ENCODE measurements at regions not wholly inside any gene's neighbourhood (a gene's known extent, or its start where the extent isn't known, plus 50 kb on each side); places are given as distances from the start of the nearest gene placed in this dataset.

GRCh38 chr9:105967797-105968196 lies 273.5 kb downstream of the TMEM38B start:
- no peaks in the 10 kb centered on the region for H3K36me3 ChIP-seq (ENCODE audit: insufficient read depth, insufficient read length, low read length)
- H3K27me3 ChIP-seq (ENCODE audit: insufficient read depth, insufficient read length): no peaks in the 10 kb centered on the region
- DNase-seq (ENCODE audit: low read depth, low spot score): no peak
- H3K9ac ChIP-seq (ENCODE audit: insufficient read length, low read depth): no peak overlapping the region
- no peaks in the 10 kb centered on the region for H3K9me3 ChIP-seq (ENCODE audit: insufficient read depth, low read length)
- no peak overlapping the region for H3K4me3 ChIP-seq (ENCODE audit: insufficient read length, low read depth)
- TF ChIP-seq SUZ12 (IDR thresholded peaks at IDR 0.05; ENCODE audit: extremely low read depth, insufficient read depth, insufficient read length) (no peak), ZNF274 (IDR thresholded peaks at IDR 0.05; ENCODE audit: low read depth, low read length) (no peak), YY1 (IDR thresholded peaks at IDR 0.05; ENCODE audit: insufficient read depth, insufficient read length) (no peak)
- H3K4me1 ChIP-seq (ENCODE audit: insufficient read depth, insufficient read length): peaks cover 3% of the 10 kb centered on the region

- H3K36me3 ChIP-seq (ENCODE audit: insufficient read depth, insufficient read length, low read length): no peaks in the 10 kb centered on the region
- peaks cover 3% of the 10 kb centered on the region for H3K4me1 ChIP-seq (ENCODE audit: insufficient read depth, insufficient read length)
- H3K9me3 ChIP-seq (ENCODE audit: insufficient read depth, low read length): no peaks in the 10 kb centered on the region
- H3K27me3 ChIP-seq (ENCODE audit: insufficient read depth, insufficient read length): no peaks in the 10 kb centered on the region
- H3K4me3 ChIP-seq (ENCODE audit: insufficient read length, low read depth): no peak overlapping the region
- TF ChIP-seq ZNF274 (IDR thresholded peaks at IDR 0.05; ENCODE audit: low read depth, low read length): no peak
- TF ChIP-seq YY1 (IDR thresholded peaks at IDR 0.05; ENCODE audit: insufficient read depth, insufficient read length): no peak
- TF ChIP-seq SUZ12 (IDR thresholded peaks at IDR 0.05; ENCODE audit: extremely low read depth, insufficient read depth, insufficient read length): no peak
- DNase-seq (ENCODE audit: low read depth, low spot score): no peak
- H3K9ac ChIP-seq (ENCODE audit: insufficient read length, low read depth): no peak overlapping the region
These were observed 274.6 kb downstream of the TMEM38B start for GRCh38 chr9:105968811-105969466.

GRCh38 chr9:105969636-105970035 lies 275.3 kb downstream of the TMEM38B start:
- no peaks in the 10 kb centered on the region for H3K36me3 ChIP-seq (ENCODE audit: insufficient read depth, insufficient read length, low read length)
- H3K4me3 ChIP-seq (ENCODE audit: insufficient read length, low read depth): no peak overlapping the region
- H3K9ac ChIP-seq (ENCODE audit: insufficient read length, low read depth): no peak overlapping the region
- H3K9me3 ChIP-seq (ENCODE audit: insufficient read depth, low read length): no peaks in the 10 kb centered on the region
- no peak for TF ChIP-seq ZNF274 (IDR thresholded peaks at IDR 0.05; ENCODE audit: low read depth, low read length)
- no peak for TF ChIP-seq YY1 (IDR thresholded peaks at IDR 0.05; ENCODE audit: insufficient read depth, insufficient read length)
- no peak for TF ChIP-seq SUZ12 (IDR thresholded peaks at IDR 0.05; ENCODE audit: extremely low read depth, insufficient read depth, insufficient read length)
- DNase-seq (ENCODE audit: low read depth, low spot score): no peak
- H3K27me3 ChIP-seq (ENCODE audit: insufficient read depth, insufficient read length): no peaks in the 10 kb centered on the region
- peaks cover 3% of the 10 kb centered on the region for H3K4me1 ChIP-seq (ENCODE audit: insufficient read depth, insufficient read length)

- H3K9me3 ChIP-seq (ENCODE audit: insufficient read depth, low read length): no peaks in the 10 kb centered on the region
- peaks cover 3% of the 10 kb centered on the region for H3K4me1 ChIP-seq (ENCODE audit: insufficient read depth, insufficient read length)
- no peak overlapping the region for H3K9ac ChIP-seq (ENCODE audit: insufficient read length, low read depth)
- no peaks in the 10 kb centered on the region for H3K36me3 ChIP-seq (ENCODE audit: insufficient read depth, insufficient read length, low read length)
- DNase-seq (ENCODE audit: low read depth, low spot score): no peak
- TF ChIP-seq YY1 (IDR thresholded peaks at IDR 0.05; ENCODE audit: insufficient read depth, insufficient read length): no peak
- no peak for TF ChIP-seq ZNF274 (IDR thresholded peaks at IDR 0.05; ENCODE audit: low read depth, low read length)
- no peak for TF ChIP-seq SUZ12 (IDR thresholded peaks at IDR 0.05; ENCODE audit: extremely low read depth, insufficient read depth, insufficient read length)
- no peak overlapping the region for H3K4me3 ChIP-seq (ENCODE audit: insufficient read length, low read depth)
- no peaks in the 10 kb centered on the region for H3K27me3 ChIP-seq (ENCODE audit: insufficient read depth, insufficient read length)
These were observed 277.6 kb downstream of the TMEM38B start for GRCh38 chr9:105971986-105972385.

GRCh38 chr9:105972466-105973204 lies 278.3 kb downstream of the TMEM38B start:
- Histone ChIP-seq H3K9me3 (ENCODE audit: insufficient read depth, low read length) (no peaks in the 10 kb centered on the region), H3K9ac (ENCODE audit: insufficient read length, low read depth) (no peak overlapping the region), H3K36me3 (ENCODE audit: insufficient read depth, insufficient read length, low read length) (no peaks in the 10 kb centered on the region), H3K27me3 (ENCODE audit: insufficient read depth, insufficient read length) (no peaks in the 10 kb centered on the region), H3K4me3 (ENCODE audit: insufficient read length, low read depth) (no peak overlapping the region), H3K4me1 (ENCODE audit: insufficient read depth, insufficient read length) (peaks cover 3% of the 10 kb centered on the region)
- no peak for TF ChIP-seq SUZ12 (IDR thresholded peaks at IDR 0.05; ENCODE audit: extremely low read depth, insufficient read depth, insufficient read length)
- no peak for TF ChIP-seq YY1 (IDR thresholded peaks at IDR 0.05; ENCODE audit: insufficient read depth, insufficient read length)
- TF ChIP-seq ZNF274 (IDR thresholded peaks at IDR 0.05; ENCODE audit: low read depth, low read length): no peak
- DNase-seq (ENCODE audit: low read depth, low spot score): no peak

GRCh38 chr9:105973951-105974351 lies 279.6 kb downstream of the TMEM38B start:
- TF ChIP-seq YY1 (IDR thresholded peaks at IDR 0.05; ENCODE audit: insufficient read depth, insufficient read length): no peak
- no peak for TF ChIP-seq SUZ12 (IDR thresholded peaks at IDR 0.05; ENCODE audit: extremely low read depth, insufficient read depth, insufficient read length)
- TF ChIP-seq ZNF274 (IDR thresholded peaks at IDR 0.05; ENCODE audit: low read depth, low read length): no peak
- peak; percentile 23 for DNase-seq (ENCODE audit: low read depth, low spot score)
- no peak overlapping the region for H3K4me3 ChIP-seq (ENCODE audit: insufficient read length, low read depth)
- no peaks in the 10 kb centered on the region for H3K9me3 ChIP-seq (ENCODE audit: insufficient read depth, low read length)
- H3K9ac ChIP-seq (ENCODE audit: insufficient read length, low read depth): no peak overlapping the region
- H3K4me1 ChIP-seq (ENCODE audit: insufficient read depth, insufficient read length): no peaks in the 10 kb centered on the region
- H3K27me3 ChIP-seq (ENCODE audit: insufficient read depth, insufficient read length): no peaks in the 10 kb centered on the region
- no peaks in the 10 kb centered on the region for H3K36me3 ChIP-seq (ENCODE audit: insufficient read depth, insufficient read length, low read length)

- no peaks in the 10 kb centered on the region for H3K9me3 ChIP-seq (ENCODE audit: insufficient read depth, low read length)
- H3K9ac ChIP-seq (ENCODE audit: insufficient read length, low read depth): no peak overlapping the region
- no peak for DNase-seq (ENCODE audit: low read depth, low spot score)
- no peaks in the 10 kb centered on the region for H3K27me3 ChIP-seq (ENCODE audit: insufficient read depth, insufficient read length)
- H3K36me3 ChIP-seq (ENCODE audit: insufficient read depth, insufficient read length, low read length): no peaks in the 10 kb centered on the region
- H3K4me3 ChIP-seq (ENCODE audit: insufficient read length, low read depth): no peak overlapping the region
- H3K4me1 ChIP-seq (ENCODE audit: insufficient read depth, insufficient read length): no peaks in the 10 kb centered on the region
- TF ChIP-seq YY1 (IDR thresholded peaks at IDR 0.05; ENCODE audit: insufficient read depth, insufficient read length) (no peak), SUZ12 (IDR thresholded peaks at IDR 0.05; ENCODE audit: extremely low read depth, insufficient read depth, insufficient read length) (no peak), ZNF274 (IDR thresholded peaks at IDR 0.05; ENCODE audit: low read depth, low read length) (no peak)
These were observed 281.7 kb downstream of the TMEM38B start for GRCh38 chr9:105975886-105976645.
